ENCODE measurements at regions not wholly inside any gene's neighbourhood (a gene's known extent, or its start where the extent isn't known, plus 50 kb on each side); places are given as distances from the start of the nearest gene placed in this dataset.

DNA sequence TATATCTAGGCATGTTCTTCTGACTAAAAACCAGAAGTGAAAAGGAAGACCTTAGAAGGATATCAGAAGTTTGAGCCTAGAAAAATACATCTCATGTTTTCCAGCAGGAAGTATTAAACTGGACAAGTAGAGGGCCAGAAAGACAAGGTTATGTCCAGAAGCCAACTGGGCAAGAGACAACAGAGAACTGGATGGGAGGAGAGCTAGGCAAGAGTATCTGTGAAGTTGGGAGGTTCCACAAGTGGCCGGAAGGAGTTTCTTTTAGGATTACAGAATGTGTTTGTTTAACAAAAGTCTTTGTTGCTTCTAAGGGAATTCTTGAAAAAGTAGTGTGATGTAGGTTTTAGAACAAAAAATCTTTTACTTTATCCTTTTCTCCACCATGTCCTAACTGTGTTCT is 86.4 kb downstream of the CYP26A1 start:
- DNase-seq (ENCODE audit: extremely low read depth, low read depth): no peak
- TF ChIP-seq, protein P1, sequence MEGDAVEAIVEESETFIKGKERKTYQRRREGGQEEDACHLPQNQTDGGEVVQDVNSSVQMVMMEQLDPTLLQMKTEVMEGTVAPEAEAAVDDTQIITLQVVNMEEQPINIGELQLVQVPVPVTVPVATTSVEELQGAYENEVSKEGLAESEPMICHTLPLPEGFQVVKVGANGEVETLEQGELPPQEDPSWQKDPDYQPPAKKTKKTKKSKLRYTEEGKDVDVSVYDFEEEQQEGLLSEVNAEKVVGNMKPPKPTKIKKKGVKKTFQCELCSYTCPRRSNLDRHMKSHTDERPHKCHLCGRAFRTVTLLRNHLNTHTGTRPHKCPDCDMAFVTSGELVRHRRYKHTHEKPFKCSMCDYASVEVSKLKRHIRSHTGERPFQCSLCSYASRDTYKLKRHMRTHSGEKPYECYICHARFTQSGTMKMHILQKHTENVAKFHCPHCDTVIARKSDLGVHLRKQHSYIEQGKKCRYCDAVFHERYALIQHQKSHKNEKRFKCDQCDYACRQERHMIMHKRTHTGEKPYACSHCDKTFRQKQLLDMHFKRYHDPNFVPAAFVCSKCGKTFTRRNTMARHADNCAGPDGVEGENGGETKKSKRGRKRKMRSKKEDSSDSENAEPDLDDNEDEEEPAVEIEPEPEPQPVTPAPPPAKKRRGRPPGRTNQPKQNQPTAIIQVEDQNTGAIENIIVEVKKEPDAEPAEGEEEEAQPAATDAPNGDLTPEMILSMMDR (IDR thresholded peaks at IDR 0.05; ENCODE audit: low read depth, low read length): no peak

DNA sequence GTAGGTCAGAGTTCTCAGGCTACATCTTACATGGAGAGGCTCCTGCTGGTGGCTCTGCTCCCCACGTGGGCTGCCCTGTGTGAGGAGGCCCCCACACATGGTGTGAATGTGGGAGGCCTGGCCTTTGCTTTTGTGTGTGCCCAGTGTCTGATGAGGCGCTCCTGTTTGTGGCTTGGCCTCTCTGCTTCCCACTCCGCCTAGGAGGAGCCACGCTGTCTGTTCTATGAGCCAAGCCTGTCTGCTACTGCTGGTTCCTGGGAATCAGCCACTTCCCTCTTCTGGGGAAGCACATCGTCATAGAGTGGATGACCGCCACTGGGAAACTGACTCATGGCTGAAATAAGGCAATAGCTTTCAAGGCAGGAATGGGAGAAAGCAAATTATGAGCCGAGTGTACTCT is 87.1 kb downstream of the CYP26A1 start:
- DNase-seq (ENCODE audit: extremely low read depth, low read depth): no peak
- TF ChIP-seq, protein P1 (IDR thresholded peaks at IDR 0.05; ENCODE audit: low read depth, low read length): no peak

DNA sequence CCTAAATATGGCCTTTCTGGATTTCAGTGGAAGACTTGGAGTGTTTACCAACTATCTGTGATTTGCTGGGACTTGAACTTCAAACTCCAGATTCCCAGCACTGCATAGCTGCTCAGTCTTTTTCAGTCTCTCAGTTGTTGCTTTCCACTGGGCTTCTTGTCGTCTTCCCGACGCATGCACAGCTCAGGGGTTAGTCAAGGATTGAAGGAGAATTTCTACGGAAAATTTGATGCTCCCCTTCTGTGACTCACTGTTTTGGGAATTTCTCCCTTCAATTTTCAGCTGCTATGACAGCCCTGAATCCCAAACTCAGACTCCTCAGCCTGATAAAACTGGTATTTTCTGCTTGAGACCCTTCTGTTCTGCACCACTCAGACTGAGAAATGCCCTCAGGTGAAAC is 91.7 kb downstream of the CYP26A1 start:
- no peak for DNase-seq (ENCODE audit: extremely low read depth, low read depth)
- TF ChIP-seq, protein P1 (IDR thresholded peaks at IDR 0.05; ENCODE audit: low read depth, low read length): no peak

DNA sequence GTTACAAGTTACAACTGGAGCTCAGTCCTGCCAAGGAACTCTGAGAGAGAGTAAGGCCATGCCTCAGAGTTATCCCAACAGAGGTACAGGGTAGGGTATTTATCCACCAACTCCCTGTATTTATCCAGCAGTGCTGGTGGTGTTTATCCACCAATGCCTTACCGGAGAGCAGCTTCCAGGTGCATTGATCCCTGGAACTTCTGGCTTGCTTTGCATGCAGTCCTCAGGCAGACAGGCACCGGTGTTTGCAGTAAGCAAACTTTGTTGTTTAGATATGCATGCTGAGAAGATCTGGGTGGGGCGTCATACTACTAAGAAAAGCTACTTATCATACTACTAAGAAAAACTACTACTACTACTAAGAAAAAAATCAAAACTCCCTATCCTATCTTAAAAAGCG is 92.4 kb downstream of the CYP26A1 start:
- TF ChIP-seq, protein P1 (IDR thresholded peaks at IDR 0.05; ENCODE audit: low read depth, low read length): no peak
- no peak for DNase-seq (ENCODE audit: extremely low read depth, low read depth)

DNA sequence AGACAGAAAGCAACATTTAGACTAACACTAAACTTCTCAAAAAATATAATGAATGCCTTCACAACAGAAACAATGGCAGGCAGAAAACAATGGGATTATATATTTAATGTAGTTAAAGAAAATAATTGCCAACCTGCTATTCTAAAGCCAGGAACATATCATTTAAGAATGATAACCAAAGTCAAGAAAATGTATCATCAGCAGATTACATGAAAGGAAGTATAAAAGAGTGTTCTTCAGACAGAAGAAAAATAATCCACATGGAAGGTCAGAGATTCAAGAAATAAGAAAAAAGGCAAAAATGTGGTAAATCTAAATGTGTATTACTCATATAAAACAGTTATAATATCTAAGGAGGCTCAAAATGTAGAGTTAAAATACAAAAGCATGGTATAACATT is 98.1 kb downstream of the CYP26A1 start:
- TF ChIP-seq, protein P1 (IDR thresholded peaks at IDR 0.05; ENCODE audit: low read depth, low read length): no peak
- no peak for DNase-seq (ENCODE audit: extremely low read depth, low read depth)

DNA sequence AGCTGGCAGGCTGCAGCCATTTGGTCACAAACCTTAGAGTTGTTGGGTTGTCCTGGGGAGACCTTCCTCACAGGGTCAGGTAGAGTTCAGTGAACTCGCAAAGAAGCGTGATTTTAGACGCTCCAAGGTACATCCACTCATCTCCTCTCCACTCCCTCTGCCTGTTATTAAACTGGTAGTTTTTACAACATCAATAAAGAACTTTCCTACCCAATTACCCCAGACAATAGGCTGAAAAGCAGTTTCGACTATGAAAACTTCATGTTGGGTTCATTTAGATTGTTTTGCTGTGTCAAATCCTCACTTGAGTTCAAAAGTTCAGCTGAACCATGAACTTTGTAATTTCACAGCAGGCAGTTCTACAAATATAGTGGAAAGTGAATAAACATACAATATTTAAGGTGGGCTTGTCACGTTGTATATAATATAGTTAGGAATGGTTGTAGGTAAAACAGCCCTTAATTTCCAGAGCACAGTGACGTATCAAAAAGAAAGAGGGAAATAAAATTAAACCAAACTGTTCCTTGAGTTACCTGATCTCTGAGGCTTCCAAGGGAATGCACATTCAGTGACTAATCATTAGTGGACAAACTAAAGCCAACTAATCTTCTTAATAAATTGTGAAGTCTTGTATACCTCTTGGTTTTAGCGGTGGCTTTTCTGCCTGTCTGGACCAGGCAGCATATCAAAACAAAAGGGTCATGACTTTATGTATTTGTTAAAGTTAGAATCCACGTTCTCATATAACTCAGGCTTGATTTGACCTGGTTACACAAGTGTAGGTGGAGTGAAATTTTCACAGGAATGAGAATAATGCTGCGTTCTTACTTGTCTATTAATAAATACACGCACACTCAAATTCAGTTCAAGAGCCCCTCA is 100.5 kb downstream of the CYP26A1 start:
- TF ChIP-seq, protein P1 (IDR thresholded peaks at IDR 0.05; ENCODE audit: low read depth, low read length): no peak
- DNase-seq (ENCODE audit: extremely low read depth, low read depth): no peak

DNA sequence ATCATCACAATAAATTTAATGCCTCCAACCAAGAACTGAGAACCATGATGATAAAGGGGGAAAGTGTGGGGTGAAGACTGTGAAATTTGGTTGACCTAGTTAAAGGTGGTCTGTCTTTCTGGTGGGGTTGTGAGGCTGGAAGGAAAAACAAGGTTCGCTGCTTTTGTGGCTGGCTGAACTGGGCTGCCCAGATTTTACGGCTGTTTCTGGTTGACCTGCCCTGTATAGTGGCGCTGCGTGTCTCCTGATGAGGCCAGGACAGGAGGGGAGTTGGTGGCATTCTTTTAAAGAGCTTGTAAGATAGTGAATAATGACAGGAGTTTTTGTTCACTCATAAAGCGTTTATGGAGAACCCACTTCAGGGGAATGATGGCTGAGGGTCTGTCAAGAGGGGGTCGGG is 101.8 kb downstream of the CYP26A1 start:
- no peak for DNase-seq (ENCODE audit: extremely low read depth, low read depth)
- TF ChIP-seq, protein P1 (IDR thresholded peaks at IDR 0.05; ENCODE audit: low read depth, low read length): no peak

All from AG09319 (cell line).